Spleen (tissue), 7 donors: ENCODE measurements at regions not wholly inside any gene's neighbourhood (a gene's known extent, or its start where the extent isn't known, plus 50 kb on each side); places are given as distances from the start of the nearest gene placed in this dataset.

Experiments used
- POLR2A ChIP-seq, 3 donors: fragments of 450-650 bp; IDR thresholded peaks; one replicate each; pipeline ENCODE4 v1.5.1; 2017; ENCODE audit warnings: antibody characterized with exemption in 3 of 3, mild to moderate bottlenecking in 1 of 3
- TF ChIP-seq, protein P1 (sequence below), 11 experiments: fragments of 200-600 bp in 7 of 11; fragments of 450-650 bp in 4 of 11; sonication (generic) in 4 of 11; IDR thresholded peaks in 8 of 11; conservative IDR thresholded peaks in 3 of 11; 1 replicate in 7 of 11; 2 replicates in 4 of 11; pipeline versions ENCODE4 v1.4.0 to v1.8.0; 2016 to 2021; ENCODE audit warnings: antibody characterized with exemption in 11 of 11, inconsistent platforms in 4 of 11, mild to moderate bottlenecking in 1 of 11
- donor health status: DM: no; HTN: no; CAD: no; lungs with moderate emphysema.
- donor health status: DM: no; HTN: no; CAD: no.
- donor health status: DM: no; HTN: no; CAD: no.

DNA sequence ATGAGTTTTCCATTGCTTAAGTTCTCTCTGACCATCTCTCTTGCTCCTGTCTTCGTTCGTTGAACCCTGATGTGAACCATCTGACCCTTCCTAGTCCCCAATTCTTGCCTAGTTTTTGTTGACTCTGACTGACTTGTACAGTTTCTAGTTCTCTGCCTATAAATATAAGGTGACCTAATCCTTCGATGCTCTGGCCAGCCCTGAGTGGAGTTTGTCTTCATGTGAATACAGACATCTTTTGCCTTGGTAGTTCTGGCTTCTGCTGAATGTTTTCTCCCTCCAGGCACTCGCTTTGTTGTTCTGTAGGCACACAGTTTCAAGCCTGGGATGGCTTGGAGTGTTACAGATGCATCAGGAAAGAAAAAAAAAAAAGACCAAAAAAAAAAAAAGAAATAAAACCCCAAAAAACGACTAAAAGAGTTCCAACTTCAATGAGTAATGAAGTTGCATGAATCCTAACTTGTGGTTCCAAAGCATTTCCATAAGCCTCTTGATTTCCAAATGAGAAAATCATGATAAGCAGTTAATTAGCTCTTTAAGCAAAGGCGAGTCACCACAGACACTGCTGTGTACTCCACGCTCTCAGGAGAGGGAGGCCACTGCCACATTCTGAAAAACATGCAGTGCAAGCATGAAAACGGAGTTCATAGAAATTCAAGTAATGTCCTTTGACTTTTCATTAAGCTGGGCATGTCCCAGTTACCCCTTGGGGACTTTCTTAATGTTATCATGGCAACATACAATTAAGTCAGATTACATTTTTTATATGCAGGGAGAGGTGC, 165.2 kb downstream of the TDRD15 start:
- TF ChIP-seq, protein P1, sequence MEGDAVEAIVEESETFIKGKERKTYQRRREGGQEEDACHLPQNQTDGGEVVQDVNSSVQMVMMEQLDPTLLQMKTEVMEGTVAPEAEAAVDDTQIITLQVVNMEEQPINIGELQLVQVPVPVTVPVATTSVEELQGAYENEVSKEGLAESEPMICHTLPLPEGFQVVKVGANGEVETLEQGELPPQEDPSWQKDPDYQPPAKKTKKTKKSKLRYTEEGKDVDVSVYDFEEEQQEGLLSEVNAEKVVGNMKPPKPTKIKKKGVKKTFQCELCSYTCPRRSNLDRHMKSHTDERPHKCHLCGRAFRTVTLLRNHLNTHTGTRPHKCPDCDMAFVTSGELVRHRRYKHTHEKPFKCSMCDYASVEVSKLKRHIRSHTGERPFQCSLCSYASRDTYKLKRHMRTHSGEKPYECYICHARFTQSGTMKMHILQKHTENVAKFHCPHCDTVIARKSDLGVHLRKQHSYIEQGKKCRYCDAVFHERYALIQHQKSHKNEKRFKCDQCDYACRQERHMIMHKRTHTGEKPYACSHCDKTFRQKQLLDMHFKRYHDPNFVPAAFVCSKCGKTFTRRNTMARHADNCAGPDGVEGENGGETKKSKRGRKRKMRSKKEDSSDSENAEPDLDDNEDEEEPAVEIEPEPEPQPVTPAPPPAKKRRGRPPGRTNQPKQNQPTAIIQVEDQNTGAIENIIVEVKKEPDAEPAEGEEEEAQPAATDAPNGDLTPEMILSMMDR (IDR thresholded peaks at IDR 0.05 in 8 of 11, conservative IDR thresholded peaks at IDR 0.05 in 3 of 11), result no peak
- no peak for TF ChIP-seq POLR2A (IDR thresholded peaks at IDR 0.05)
